Sigmoid colon (tissue), 3 donors: ENCODE measurements at regions not wholly inside any gene's neighbourhood (a gene's known extent, or its start where the extent isn't known, plus 50 kb on each side); places are given as distances from the start of the nearest gene placed in this dataset.

ENCODE experiments used
- CTCF ChIP-seq, 4 experiments: fragments of 450-650 bp in 3 of 4; fragments of 200-600 bp in 1 of 4; IDR thresholded peaks; one replicate each; pipeline ENCODE4 v1.5.1; 2016 to 2019; ENCODE audit warnings: antibody characterized with exemption in 4 of 4, mild to moderate bottlenecking in 3 of 4, moderate library complexity in 2 of 4
- POLR2A ChIP-seq, 2 donors: fragments of 450-650 bp; IDR thresholded peaks; one replicate each; pipeline ENCODE4 v1.6.1; 2016; ENCODE audit warnings: antibody characterized with exemption in 2 of 2, mild to moderate bottlenecking in 2 of 2, moderate library complexity in 2 of 2

DNA sequence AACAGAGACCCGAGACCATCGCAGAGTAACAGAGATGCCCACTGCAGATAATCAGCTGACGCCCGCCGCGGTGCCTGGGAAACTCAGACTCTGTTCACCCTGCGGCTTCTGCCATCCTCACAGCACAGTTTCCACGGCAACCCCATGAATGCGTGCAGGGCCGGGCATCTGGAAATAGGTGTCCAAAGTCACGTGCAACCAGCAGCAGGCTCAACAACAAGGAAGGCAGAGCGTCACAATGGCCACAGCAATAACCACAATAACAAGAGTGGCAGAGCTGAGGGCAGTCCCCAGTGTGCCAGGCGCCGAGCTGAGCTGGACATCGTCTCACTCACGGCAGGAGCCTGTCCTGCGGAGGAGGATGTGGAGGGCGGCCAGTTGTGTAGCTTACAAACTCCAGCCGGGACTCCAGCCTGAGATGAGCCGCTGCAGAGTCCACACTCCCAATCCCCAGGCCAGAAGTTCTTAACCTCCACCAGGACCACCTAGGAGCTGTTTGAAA is 102.0 kb downstream of the CRYAA start:
- TF ChIP-seq CTCF (IDR thresholded peaks at IDR 0.05) = no peak
- no peak for TF ChIP-seq POLR2A (IDR thresholded peaks at IDR 0.05)
